Activated naive CD8-positive, alpha-beta T cell treated with anti-CD3 and anti-CD28 coated beads, Interleukin-2, amount 10 ng/mL, durations not matched to agents 7 days and 5 days (primary cell): ENCODE measurements at regions not wholly inside any gene's neighbourhood (a gene's known extent, or its start where the extent isn't known, plus 50 kb on each side); places are given as distances from the start of the nearest gene placed in this dataset.
"Not testable (repeated sequence)": the region's sequence is repeated elsewhere in the genome, so short reads cannot be mapped to it uniquely, and the experiment has no call there.

Experiments
- ATAC-seq: fragments of 150-1000 bp; cut with Tn5 transposase; one replicate; pipeline ENCODE4 v1.10.0; 2021; ENCODE audit warnings: low read depth, moderate library complexity
- POLR2A ChIA-PET: fragments of 350-600 bp; sonication (Branson Sonifier 250); formaldehyde crosslinking; loops from one replicate; lab custom pipeline; 2021; ENCODE audit warnings: antibody characterized with exemption; lab: Charles Lee
- DNase-seq: peaks from one replicate; pipeline ENCODE4 v3.0.0; 2021
- H3K27ac Mint-ChIP-seq: one replicate; pipeline ENCODE4 v1.8.0; 2022; ENCODE audit warnings: mild to moderate bottlenecking, mixed read lengths
- H3K27me3 Mint-ChIP-seq: one replicate; pipeline ENCODE4 v1.8.0; 2022; ENCODE audit warnings: mild to moderate bottlenecking, moderate library complexity, mixed read lengths
- H3K36me3 Mint-ChIP-seq: one replicate; pipeline ENCODE4 v1.8.0; 2021; ENCODE audit warnings: mild to moderate bottlenecking, mixed read lengths
- H3K4me1 Mint-ChIP-seq: one replicate; pipeline ENCODE4 v1.8.0; 2021; ENCODE audit warnings: mixed read lengths
- H3K4me3 Mint-ChIP-seq: one replicate; pipeline ENCODE4 v1.8.0; 2022; ENCODE audit warnings: mild to moderate bottlenecking, moderate library complexity, mixed read lengths
- H3K9me3 Mint-ChIP-seq: one replicate; pipeline ENCODE4 v1.8.0; 2021; ENCODE audit warnings: mixed read lengths

DNA sequence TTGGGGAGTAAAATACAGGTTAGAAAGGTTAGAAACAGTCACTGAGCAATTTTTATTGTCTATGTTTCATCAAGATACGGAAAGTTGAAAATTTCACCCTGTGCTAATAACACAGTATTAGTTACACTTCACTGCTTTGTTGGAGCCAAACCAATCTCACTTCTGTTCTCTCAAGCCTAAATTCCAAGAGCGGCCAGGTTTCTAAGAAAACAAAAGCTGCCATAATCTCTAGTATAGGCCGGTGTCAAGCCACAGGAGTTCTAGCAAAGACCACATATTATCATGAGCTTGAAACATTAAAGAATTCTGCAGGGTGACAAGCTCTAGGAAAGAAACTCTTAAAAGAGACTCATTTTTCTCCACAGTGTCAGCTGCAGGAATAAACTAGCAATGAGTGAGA lies 128.7 kb downstream of the TXNL1 start:
- Mint-ChIP-seq H3K36me3 (no peaks in the 10 kb centered on the region), H3K9me3 (no peaks in the 10 kb centered on the region), H3K4me1 (peaks cover 3% of the 10 kb centered on the region), H3K27me3 (peaks cover 2% of the 10 kb centered on the region), H3K4me3 (no peak overlapping the region), H3K27ac (no peak overlapping the region)
- ATAC-seq, result no peak
- POLR2A ChIA-PET, result no interaction called here
- no peak for DNase-seq

DNA sequence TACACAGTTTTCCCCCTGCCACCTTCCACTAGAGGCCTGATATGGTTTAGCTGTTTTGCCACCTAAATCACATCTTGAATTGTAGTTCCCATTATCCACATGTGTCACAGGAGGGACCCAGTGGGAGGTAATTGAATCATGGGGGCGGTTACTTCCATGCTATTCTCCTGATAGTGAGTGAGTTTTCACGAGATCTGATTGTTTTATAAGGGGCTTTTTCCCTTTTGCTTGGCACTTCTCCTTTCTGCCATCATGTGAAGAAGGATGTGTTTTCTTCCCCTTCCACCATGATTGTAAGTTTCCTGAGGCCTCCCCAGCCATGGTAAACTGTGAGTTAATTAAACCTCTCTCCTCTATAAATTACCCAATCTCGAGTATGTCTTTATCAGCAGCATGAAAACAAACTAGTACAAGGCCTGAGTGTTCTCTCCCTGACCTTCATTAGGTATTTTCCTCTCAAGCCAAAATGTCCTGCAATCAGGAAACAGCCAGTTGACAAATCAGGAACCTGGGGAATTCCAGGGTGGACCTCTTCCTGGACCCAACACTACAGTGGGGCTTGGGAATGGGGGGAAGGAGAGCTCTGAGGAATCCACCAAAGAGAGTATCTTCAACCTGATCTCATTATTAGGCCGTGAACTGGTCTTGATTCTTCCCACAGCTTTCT lies 129.9 kb downstream of the TXNL1 start:
- Mint-ChIP-seq H3K27ac (no peak overlapping the region), H3K27me3 (no peaks in the 10 kb centered on the region), H3K4me3 (no peak overlapping the region), H3K4me1 (peaks cover 3% of the 10 kb centered on the region), H3K36me3 (no peaks in the 10 kb centered on the region), H3K9me3 (no peaks in the 10 kb centered on the region)
- no peak for DNase-seq
- ATAC-seq, result no peak
- POLR2A ChIA-PET, result no interaction called here

DNA sequence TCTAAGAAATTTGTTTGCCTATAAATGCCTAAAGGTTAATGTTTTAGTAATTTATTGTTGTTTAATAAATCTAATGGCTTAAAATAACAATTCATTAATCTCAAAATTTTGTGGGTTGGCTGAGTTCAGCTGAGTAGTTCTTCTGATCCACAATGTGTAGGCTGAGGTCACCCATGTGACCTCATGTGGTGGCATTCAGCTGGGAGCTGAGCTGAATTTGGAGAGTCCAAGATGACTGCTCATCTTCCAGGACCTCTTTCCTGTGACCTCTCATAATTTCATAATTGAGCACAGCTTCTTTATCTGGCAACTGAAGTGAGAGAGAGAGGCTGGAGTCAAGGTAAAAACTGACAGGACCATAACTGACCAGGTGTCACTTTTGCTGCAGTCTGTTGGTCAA lies 132.4 kb downstream of the TXNL1 start:
- Mint-ChIP-seq H3K27me3 (no peaks in the 10 kb centered on the region), H3K4me3 (no peak overlapping the region), H3K4me1 (no peaks in the 10 kb centered on the region), H3K27ac (no peak overlapping the region), H3K36me3 (no peaks in the 10 kb centered on the region), H3K9me3 (no peaks in the 10 kb centered on the region)
- DNase-seq (no peak), ATAC-seq (no peak)
- POLR2A ChIA-PET, result no interaction called here

DNA sequence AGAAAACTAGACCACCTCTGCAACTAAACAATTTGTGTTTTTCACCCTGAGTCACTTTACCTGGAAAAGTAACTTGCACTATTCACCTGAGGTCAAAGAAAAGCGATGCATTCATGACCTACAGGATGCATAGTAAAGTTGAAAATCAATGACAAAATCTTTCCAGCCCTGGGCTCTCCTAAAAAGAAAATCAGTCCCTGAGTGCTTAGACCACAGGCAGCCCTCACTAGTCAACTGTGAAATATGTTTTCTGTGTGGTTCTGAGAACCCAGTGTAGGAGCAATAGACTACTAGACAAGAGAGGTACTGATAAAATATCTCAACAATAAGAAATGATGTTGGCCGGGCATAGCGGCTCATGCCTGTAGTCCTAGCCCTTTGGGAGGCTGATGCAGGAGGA lies 133.1 kb downstream of the TXNL1 start:
- Mint-ChIP-seq H3K9me3 (no peaks in the 10 kb centered on the region), H3K27ac (no peak overlapping the region), H3K36me3 (no peaks in the 10 kb centered on the region), H3K27me3 (no peaks in the 10 kb centered on the region), H3K4me3 (no peak overlapping the region), H3K4me1 (no peaks in the 10 kb centered on the region)
- ATAC-seq, result no peak
- POLR2A ChIA-PET, result no interaction called here
- DNase-seq, result no peak

DNA sequence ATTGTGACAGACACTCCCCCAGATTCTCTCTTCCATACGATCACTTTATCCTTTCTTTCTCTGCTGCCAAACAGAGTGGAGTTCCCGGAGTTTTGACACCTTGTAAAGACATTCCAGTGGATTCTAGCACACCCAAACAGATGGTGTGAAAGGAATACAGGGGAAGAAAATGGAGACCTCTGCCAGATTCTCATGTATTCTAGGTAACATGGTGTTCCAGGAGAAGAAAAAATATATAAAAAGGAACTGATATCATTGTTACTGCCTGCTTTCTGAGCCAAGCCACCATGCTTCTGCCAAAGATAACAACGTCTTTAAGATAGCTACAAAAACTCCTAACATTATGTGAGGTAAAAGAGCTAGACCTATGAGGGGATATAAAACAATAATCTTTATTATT lies 136.5 kb downstream of the TXNL1 start:
- no peaks in the 10 kb centered on the region for H3K9me3 Mint-ChIP-seq
- no peak overlapping the region for H3K27ac Mint-ChIP-seq
- no peaks in the 10 kb centered on the region for H3K4me1 Mint-ChIP-seq
- H3K27me3 Mint-ChIP-seq, result peaks cover 5% of the 10 kb centered on the region
- POLR2A ChIA-PET, result no interaction called here
- ATAC-seq (no peak), DNase-seq (no peak)
- H3K36me3 Mint-ChIP-seq, result no peaks in the 10 kb centered on the region
- no peak overlapping the region for H3K4me3 Mint-ChIP-seq

DNA sequence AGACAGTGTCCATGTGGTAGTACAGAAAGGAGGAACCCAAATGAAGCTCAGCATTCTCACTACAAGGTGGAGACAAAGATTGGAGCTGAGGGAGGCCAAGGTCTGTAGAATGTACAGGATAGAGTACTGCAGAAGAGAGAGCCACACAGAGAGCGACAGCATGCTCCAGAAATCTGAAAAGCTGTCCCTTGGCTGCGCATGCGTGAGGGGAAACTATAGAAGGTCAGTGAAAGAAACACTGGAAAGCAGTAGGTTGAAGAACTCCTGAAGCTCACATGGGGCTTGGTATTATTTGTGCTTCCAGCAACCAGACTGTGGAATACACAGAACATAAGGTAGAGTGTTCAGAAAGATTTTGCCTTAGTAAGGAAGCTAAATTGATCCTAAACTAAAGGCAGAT lies 142.5 kb downstream of the TXNL1 start:
- POLR2A ChIA-PET, result no interaction called here
- no peak overlapping the region for H3K27ac Mint-ChIP-seq
- H3K27me3 Mint-ChIP-seq, result peaks cover 16% of the 10 kb centered on the region
- no peaks in the 10 kb centered on the region for H3K4me1 Mint-ChIP-seq
- H3K9me3 Mint-ChIP-seq, result no peaks in the 10 kb centered on the region
- no peaks in the 10 kb centered on the region for H3K36me3 Mint-ChIP-seq
- DNase-seq (no peak), ATAC-seq (no peak)
- no peak overlapping the region for H3K4me3 Mint-ChIP-seq

DNA sequence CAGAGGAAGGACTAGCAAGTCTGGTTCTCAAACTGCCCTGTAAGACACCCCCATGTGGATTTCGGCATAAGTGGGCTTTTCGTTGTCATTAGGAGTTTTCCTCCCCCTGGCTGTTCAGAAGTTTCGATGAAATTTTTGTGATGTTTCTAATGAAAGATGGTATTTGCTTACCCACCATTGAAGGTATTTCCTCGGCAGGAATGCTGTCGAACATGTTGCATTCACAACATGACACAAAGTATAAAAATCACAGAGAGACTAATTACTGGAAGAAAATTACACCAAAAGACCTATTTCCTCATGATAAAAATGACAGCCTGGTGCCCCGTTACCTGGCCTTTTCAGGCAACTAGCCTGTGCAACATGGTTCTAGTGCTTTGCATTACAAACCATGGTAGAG lies 144.9 kb downstream of the TXNL1 start:
- Mint-ChIP-seq H3K4me3 (no peak overlapping the region), H3K27ac (no peak overlapping the region), H3K4me1 (no peaks in the 10 kb centered on the region), H3K27me3 (peaks cover 16% of the 10 kb centered on the region), H3K36me3 (no peaks in the 10 kb centered on the region), H3K9me3 (no peaks in the 10 kb centered on the region)
- DNase-seq (no peak), ATAC-seq (no peak)
- POLR2A ChIA-PET, result no interaction called here

DNA sequence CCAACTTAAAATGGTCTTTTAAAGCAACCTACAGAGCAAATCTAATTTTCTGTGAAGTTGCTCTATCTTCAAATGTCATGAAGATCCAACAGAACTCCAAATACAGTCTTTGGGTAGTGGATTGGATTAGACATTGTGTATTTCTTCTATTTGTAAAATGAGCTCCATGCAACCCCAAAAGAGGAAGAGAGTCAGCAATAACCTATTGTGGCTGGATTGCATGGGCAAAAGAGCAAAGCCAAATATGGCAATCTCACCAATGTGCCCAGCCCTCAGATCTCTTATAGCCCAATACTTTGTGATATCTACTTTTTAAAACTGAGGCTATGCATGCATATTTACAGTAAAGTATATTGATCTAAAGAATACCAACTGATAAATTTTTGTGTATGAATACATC lies 146.3 kb downstream of the TXNL1 start:
- no peak for ATAC-seq
- Mint-ChIP-seq H3K27ac (no peak overlapping the region), H3K4me1 (no peaks in the 10 kb centered on the region), H3K4me3 (no peak overlapping the region), H3K9me3 (no peaks in the 10 kb centered on the region), H3K27me3 (peaks cover 13% of the 10 kb centered on the region), H3K36me3 (no peaks in the 10 kb centered on the region)
- DNase-seq, result no peak
- POLR2A ChIA-PET, result no interaction called here

DNA sequence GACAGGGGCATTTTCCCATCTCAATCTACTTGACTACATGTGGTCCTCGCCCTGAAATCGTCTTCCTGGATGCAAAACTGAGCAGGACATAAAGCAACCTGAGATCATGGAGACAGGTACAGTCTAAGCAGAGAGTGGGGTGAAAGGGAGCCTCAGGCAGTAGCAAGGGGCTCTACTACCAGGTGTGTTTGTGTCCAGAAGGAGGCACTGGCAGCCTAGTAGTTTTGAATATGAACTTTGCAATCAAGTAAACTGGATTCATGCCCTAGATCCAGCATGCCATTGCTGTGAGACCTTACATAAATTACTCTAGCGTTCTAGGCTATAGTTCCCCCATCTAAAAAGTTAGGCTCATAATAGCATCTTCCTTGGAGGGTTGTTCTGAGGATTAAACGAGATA lies 147.4 kb downstream of the TXNL1 start:
- H3K27me3 Mint-ChIP-seq, result peaks cover 4% of the 10 kb centered on the region
- H3K36me3 Mint-ChIP-seq, result no peaks in the 10 kb centered on the region
- ATAC-seq, result no peak

DNA sequence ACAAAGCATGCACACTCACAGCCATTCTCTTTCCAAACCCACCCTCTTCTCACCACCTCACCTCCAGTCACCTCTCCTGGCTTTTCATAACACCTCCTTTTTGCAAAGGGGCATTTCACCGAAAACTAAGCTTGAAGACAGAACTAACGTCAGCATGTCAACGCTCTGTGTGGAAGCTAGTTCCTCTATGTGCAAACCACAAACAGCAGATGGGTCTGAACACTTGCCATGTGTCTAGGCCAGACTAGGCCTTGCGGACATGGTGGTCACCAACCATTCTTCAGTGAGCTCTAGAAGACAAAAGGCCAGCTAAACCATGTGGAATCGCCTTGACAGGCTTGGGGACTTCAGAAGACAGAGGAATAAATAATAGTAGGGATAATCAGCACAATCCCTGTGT lies 148.5 kb downstream of the TXNL1 start:
- Mint-ChIP-seq H3K9me3 (peaks cover 2% of the 10 kb centered on the region), H3K36me3 (no peaks in the 10 kb centered on the region)

More for the DNA sequence above, 147.4 kb downstream of the TXNL1 start:
- DNase-seq, result no peak
- peaks cover 2% of the 10 kb centered on the region for H3K9me3 Mint-ChIP-seq
- H3K4me1 Mint-ChIP-seq, result no peaks in the 10 kb centered on the region
- POLR2A ChIA-PET, result no interaction called here
- no peak overlapping the region for H3K27ac Mint-ChIP-seq
- no peak overlapping the region for H3K4me3 Mint-ChIP-seq

DNA sequence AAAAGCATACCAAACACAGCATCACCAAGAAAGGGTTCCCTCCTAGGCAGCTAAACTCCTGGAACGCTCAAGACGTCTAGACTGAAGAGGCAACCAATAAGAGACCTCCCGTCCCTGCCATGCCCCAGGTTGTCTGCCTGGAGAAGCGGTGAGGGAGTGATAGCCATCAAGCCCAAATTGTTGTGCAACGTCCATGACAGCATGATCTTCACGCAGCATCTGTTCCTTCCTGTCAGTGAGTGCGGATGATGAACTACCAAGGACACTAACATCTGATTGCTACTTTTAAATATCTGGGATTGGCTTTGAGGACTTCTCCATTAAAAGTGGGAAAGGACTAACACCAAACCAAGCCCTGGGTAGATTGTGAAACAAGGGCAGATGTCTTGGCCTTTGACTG lies 149.7 kb downstream of the TXNL1 start:
- no peaks in the 10 kb centered on the region for H3K4me1 Mint-ChIP-seq
- H3K36me3 Mint-ChIP-seq, result no peaks in the 10 kb centered on the region
- ATAC-seq, result no peak
- POLR2A ChIA-PET, result no interaction called here
- H3K4me3 Mint-ChIP-seq, result no peak overlapping the region
- H3K27me3 Mint-ChIP-seq, result no peaks in the 10 kb centered on the region
- DNase-seq, result no peak
- H3K9me3 Mint-ChIP-seq, result peaks cover 2% of the 10 kb centered on the region
- no peak overlapping the region for H3K27ac Mint-ChIP-seq

More for the DNA sequence above, 148.5 kb downstream of the TXNL1 start:
- Mint-ChIP-seq H3K4me1 (no peaks in the 10 kb centered on the region), H3K27me3 (peaks cover 2% of the 10 kb centered on the region), H3K27ac (no peak overlapping the region), H3K4me3 (no peak overlapping the region)
- DNase-seq, result no peak
- no peak for ATAC-seq
- POLR2A ChIA-PET, result no interaction called here

DNA sequence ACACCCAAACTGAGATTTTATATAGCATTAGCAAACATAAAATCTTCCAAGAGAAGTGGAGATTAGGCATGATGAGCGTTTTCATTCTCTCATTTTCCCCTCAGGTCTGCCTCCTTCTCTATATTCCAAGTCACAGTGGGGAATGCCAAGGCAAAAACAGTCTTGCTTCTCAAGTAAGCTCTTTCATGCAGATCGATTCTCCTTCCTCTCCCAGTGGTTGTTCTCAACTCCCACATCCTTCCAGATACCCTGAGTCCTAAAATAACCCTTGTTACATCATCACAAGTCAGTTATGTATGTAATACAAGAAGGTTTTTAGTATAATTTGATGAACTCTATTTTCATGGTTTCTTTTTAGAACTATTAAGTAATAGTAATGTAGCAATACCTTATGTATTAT lies 150.6 kb downstream of the TXNL1 start:
- POLR2A ChIA-PET, result no interaction called here
- Mint-ChIP-seq H3K4me3 (no peak overlapping the region), H3K27ac (no peak overlapping the region), H3K9me3 (peaks cover 2% of the 10 kb centered on the region), H3K36me3 (no peaks in the 10 kb centered on the region), H3K27me3 (no peaks in the 10 kb centered on the region), H3K4me1 (no peaks in the 10 kb centered on the region)
- no peak for ATAC-seq
- DNase-seq, result no peak

DNA sequence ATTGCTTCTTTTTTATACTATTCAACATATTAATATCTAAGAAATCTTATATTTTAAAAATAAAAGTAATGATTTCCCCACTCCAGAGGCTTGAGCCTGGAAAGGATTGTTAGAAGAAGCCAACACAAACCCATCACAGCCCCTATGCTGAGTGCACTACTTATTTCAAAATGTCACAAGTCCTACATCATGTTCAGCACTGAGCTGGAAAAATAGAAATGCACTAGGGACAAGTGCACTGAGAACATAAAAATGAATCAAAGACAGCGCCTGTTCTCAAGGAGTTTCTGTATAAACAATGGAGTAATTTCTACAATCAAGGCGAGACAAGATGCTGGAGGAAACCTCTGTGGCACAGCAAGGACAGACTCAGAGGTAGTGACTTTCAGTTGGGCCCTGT lies 155.0 kb downstream of the TXNL1 start:
- H3K27ac Mint-ChIP-seq, result no peak overlapping the region
- no peaks in the 10 kb centered on the region for H3K4me1 Mint-ChIP-seq
- H3K4me3 Mint-ChIP-seq, result no peak overlapping the region
- POLR2A ChIA-PET, result no interaction called here
- ATAC-seq (no peak), DNase-seq (no peak)
- peaks cover 2% of the 10 kb centered on the region for H3K9me3 Mint-ChIP-seq
- H3K36me3 Mint-ChIP-seq, result no peaks in the 10 kb centered on the region
- H3K27me3 Mint-ChIP-seq, result peaks cover 1% of the 10 kb centered on the region

DNA sequence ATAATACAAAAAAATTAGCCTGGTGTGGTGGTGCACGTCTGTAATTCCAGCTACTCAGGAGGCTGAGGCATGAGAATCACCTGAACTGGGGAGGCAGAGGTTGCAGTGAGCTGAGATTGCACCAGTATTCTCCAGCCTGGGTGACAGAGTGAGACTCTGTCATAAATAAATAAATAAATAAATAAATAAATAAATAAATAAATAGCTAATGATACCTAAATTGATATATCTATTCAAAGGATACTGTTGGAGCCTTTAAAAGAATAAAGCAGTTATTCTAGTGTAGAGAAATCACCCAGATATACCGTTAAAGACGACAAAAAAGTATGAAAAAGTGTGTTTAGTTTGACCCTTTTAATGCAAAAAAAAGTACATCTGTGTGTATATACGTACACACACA lies 155.6 kb downstream of the TXNL1 start:
- H3K4me1 Mint-ChIP-seq, H3K27me3 Mint-ChIP-seq, H3K4me3 Mint-ChIP-seq, POLR2A ChIA-PET, H3K27ac Mint-ChIP-seq, H3K36me3 Mint-ChIP-seq, DNase-seq, H3K9me3 Mint-ChIP-seq, ATAC-seq: not testable (repeated sequence)

DNA sequence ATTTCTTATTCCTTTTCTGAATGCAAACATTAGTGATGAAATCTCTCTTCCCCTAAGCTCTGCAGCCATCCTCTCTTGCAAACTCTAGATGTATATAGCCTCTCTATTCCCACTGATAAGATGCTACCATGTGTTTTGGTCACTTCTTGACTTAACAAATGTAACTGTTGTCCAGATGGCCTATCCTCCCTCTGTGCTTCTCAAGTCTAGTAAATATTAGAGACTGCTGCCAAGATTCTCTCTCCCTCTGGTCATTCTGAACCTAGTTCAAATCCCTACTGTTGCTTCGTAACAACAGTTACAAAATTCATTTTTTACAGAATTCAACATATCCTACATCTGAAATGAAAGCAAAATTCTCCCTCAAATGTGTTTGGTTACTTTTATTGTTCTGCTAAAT lies 156.6 kb downstream of the TXNL1 start:
- POLR2A ChIA-PET, result no interaction called here
- Mint-ChIP-seq H3K27ac (no peak overlapping the region), H3K27me3 (peaks cover 1% of the 10 kb centered on the region), H3K36me3 (no peaks in the 10 kb centered on the region), H3K4me3 (no peak overlapping the region), H3K9me3 (peaks cover 2% of the 10 kb centered on the region), H3K4me1 (no peaks in the 10 kb centered on the region)
- no peak for DNase-seq
- no peak for ATAC-seq
